Thoracic aorta (tissue), 2 donors: ENCODE measurements at regions not wholly inside any gene's neighbourhood (a gene's known extent, or its start where the extent isn't known, plus 50 kb on each side); places are given as distances from the start of the nearest gene placed in this dataset.
"Not testable (repeated sequence)": the region's sequence is repeated elsewhere in the genome, so short reads cannot be mapped to it uniquely, and the experiment has no call there.

Experiments used
- ATAC-seq: fragments of 150-250 bp; one replicate; pipeline ENCODE4 v1.8.0; 2017; ENCODE audit warnings: low read depth; ENCODE audit not compliant: insufficient number of reproducible peaks, low FRiP score
- DNase-seq: peaks from one replicate; pipeline ENCODE4 v3.0.0-alpha.2; 2020; ENCODE audit warnings: low spot score
- H3K27ac ChIP-seq, 2 donors: fragments of 200-600 bp; sonication (generic); 1 replicate in 1 of 2; 2 replicates in 1 of 2; pipeline ENCODE4 v1.5.1; 2016; ENCODE audit warnings: mild to moderate bottlenecking in 2 of 2, moderate library complexity in 2 of 2
- H3K27me3 ChIP-seq: fragments of 200-600 bp; sonication (generic); replicated peaks from 2 replicates; pipeline ENCODE4 v1.6.0; 2016; ENCODE audit warnings: mild to moderate bottlenecking; ENCODE audit not compliant: insufficient read depth
- H3K36me3 ChIP-seq: fragments of 200-600 bp; sonication (generic); one replicate; pipeline ENCODE4 v1.5.1; 2016
- H3K4me1 ChIP-seq, 2 donors: fragments of 200-600 bp; sonication (generic); 1 replicate in 1 of 2; 2 replicates in 1 of 2; pipeline versions ENCODE4 v1.5.1 to v1.6.0; 2016; ENCODE audit warnings: low read depth in 2 of 2, mild to moderate bottlenecking in 1 of 2; ENCODE audit not compliant: control insufficient read depth in 1 of 2
- H3K4me3 ChIP-seq: fragments of 200-600 bp; sonication (generic); 2 replicates; pipeline ENCODE4 v1.5.1; 2016; ENCODE audit warnings: mild to moderate bottlenecking
- H3K9me3 ChIP-seq: fragments of 200-600 bp; sonication (generic); 2 replicates; pipeline ENCODE4 v1.5.1; 2016
- CTCF ChIP-seq: fragments of 200-600 bp; sonication (generic); IDR thresholded peaks from one replicate; pipeline ENCODE4 v1.5.1; 2019; ENCODE audit warnings: antibody characterized with exemption

GRCh38 chr2:175805442-175806124, 196.5 kb downstream of the LNPK start:
- no peaks in the 10 kb centered on the region for H3K27me3 ChIP-seq
- no peaks in the 10 kb centered on the region for H3K4me1 ChIP-seq
- H3K36me3 ChIP-seq = no peaks in the 10 kb centered on the region
- DNase-seq (no peak), ATAC-seq (no peak)
- H3K9me3 ChIP-seq = no peaks in the 10 kb centered on the region
- no peak for TF ChIP-seq CTCF
- no peak overlapping the region for H3K4me3 ChIP-seq
- H3K27ac ChIP-seq = no peak overlapping the region

GRCh38 chr2:175804122-175804521, 197.9 kb downstream of the LNPK start:
- no peak for TF ChIP-seq CTCF
- ATAC-seq (no peak), DNase-seq (no peak)

GRCh38 chr2:175796422-175796821, 205.6 kb downstream of the LNPK start:
- H3K4me1 ChIP-seq, H3K36me3 ChIP-seq, ATAC-seq, H3K9me3 ChIP-seq, H3K4me3 ChIP-seq, DNase-seq, H3K27ac ChIP-seq, H3K27me3 ChIP-seq: not testable (repeated sequence)

More at GRCh38 chr2:175804122-175804521, 197.9 kb downstream of the LNPK start:
- H3K27ac ChIP-seq = no peak overlapping the region
- H3K27me3 ChIP-seq = no peaks in the 10 kb centered on the region
- no peak overlapping the region for H3K4me3 ChIP-seq
- no peaks in the 10 kb centered on the region for H3K36me3 ChIP-seq
- no peaks in the 10 kb centered on the region for H3K9me3 ChIP-seq
- no peaks in the 10 kb centered on the region for H3K4me1 ChIP-seq

GRCh38 chr2:175793648-175794047, 208.4 kb downstream of the LNPK start:
- peaks cover 4% of the 10 kb centered on the region for H3K9me3 ChIP-seq
- ATAC-seq (no peak), DNase-seq (no peak)
- no peak for TF ChIP-seq CTCF
- H3K27me3 ChIP-seq = no peaks in the 10 kb centered on the region
- no peak overlapping the region for H3K4me3 ChIP-seq
- H3K27ac ChIP-seq = no peak overlapping the region
- no peaks in the 10 kb centered on the region for H3K36me3 ChIP-seq
- H3K4me1 ChIP-seq = peaks cover 0 to 7% of the 10 kb centered on the region in 2 donors

- Histone ChIP-seq H3K27me3 (no peaks in the 10 kb centered on the region), H3K4me3 (no peak overlapping the region), H3K4me1 (peaks cover 0 to 7% of the 10 kb centered on the region in 2 donors), H3K36me3 (no peaks in the 10 kb centered on the region), H3K27ac (no peak overlapping the region), H3K9me3 (peaks cover 4% of the 10 kb centered on the region)
- TF ChIP-seq CTCF = no peak
- DNase-seq (no peak), ATAC-seq (no peak)
These were observed 209.2 kb downstream of the LNPK start for GRCh38 chr2:175792881-175793280.

GRCh38 chr2:175792199-175792598, 209.9 kb downstream of the LNPK start:
- ATAC-seq (no peak), DNase-seq (no peak)
- no peaks in the 10 kb centered on the region for H3K36me3 ChIP-seq
- peaks cover 0 to 7% of the 10 kb centered on the region in 2 donors for H3K4me1 ChIP-seq
- no peak overlapping the region for H3K4me3 ChIP-seq
- no peak overlapping the region for H3K27ac ChIP-seq
- peaks cover 4% of the 10 kb centered on the region for H3K9me3 ChIP-seq
- H3K27me3 ChIP-seq = no peaks in the 10 kb centered on the region
- TF ChIP-seq CTCF = no peak
